Ovary (tissue), 7 donors: ENCODE measurements at regions not wholly inside any gene's neighbourhood (a gene's known extent, or its start where the extent isn't known, plus 50 kb on each side); places are given as distances from the start of the nearest gene placed in this dataset.

Source experiments
- DNase-seq, 5 donors: peaks; one replicate each; pipeline ENCODE4 v3.0.0-alpha.2; 2019 to 2020
- H3K27ac ChIP-seq, 2 donors: fragments of 200-600 bp; one replicate each; pipeline versions ENCODE4 v1.5.1 to v1.8.0; 2019 to 2022
- H3K27me3 ChIP-seq: fragments of 200-600 bp; one replicate; pipeline ENCODE4 v1.8.0; 2022
- H3K36me3 ChIP-seq: fragments of 200-600 bp; sonication (generic); one replicate; pipeline ENCODE4 v1.5.1; 2019
- H3K4me1 ChIP-seq: one replicate; pipeline ENCODE4 v1.8.1; 2013; ENCODE audit warnings: mild to moderate bottlenecking, moderate library complexity; ENCODE audit not compliant: insufficient read depth
- H3K4me3 ChIP-seq: fragments of 200-600 bp; sonication (generic); one replicate; pipeline ENCODE4 v1.5.1; 2017
- H3K9me3 ChIP-seq, 2 donors: fragments of 200-600 bp in 1 of 2; sonication (generic) in 1 of 2; one replicate each; pipeline versions ENCODE4 v1.5.1 to v1.8.1; 2013 to 2019; ENCODE audit warnings: mild to moderate bottlenecking in 1 of 2, moderate library complexity in 1 of 2
- CTCF ChIP-seq, 3 donors: fragments of 450-650 bp in 2 of 3; fragments of 200-600 bp in 1 of 3; IDR thresholded peaks; one replicate each; pipeline versions ENCODE4 v1.5.1 to v1.8.0; 2016 to 2022; ENCODE audit warnings: antibody characterized with exemption in 3 of 3, mild to moderate bottlenecking in 1 of 3
- EP300 ChIP-seq: sonication (generic); formaldehyde crosslinking; IDR thresholded peaks from one replicate; pipeline ENCODE4 v1.6.1; 2017; ENCODE audit warnings: antibody characterized with exemption
- POLR2A ChIP-seq: fragments of 450-650 bp; IDR thresholded peaks from one replicate; pipeline ENCODE4 v1.6.1; 2017; ENCODE audit warnings: antibody characterized with exemption, mild to moderate bottlenecking, moderate library complexity
- WGBS, 3 donors: extraction: QIAGEN DNeasy Blood & Tissue Kit in 1 of 3; methylation state at CpG; one replicate each; pipeline versions ENCODE4 v1.1.5 to v1.1.7; 2013 to 2017; 5-methylcytosine and 5-hydroxymethylcytosine counted together
- intact Hi-C, 4 donors: fragments of 100-400 bp; cut with DNase I; formaldehyde crosslinking; loops; one replicate each; pipeline versions ENCODE4 v1.11.0 to v1.15.1; 2022 to 2023
- donor health status: DM: no; HTN: no; CAD: no; lungs with moderate emphysema.
- donor health status: DM: no; HTN: no; CAD: no.
- donor health status: Bipolar disorder and iron deficiency.
- donor health status: DM: no; HTN: no; CAD: no.
- donor health status: DM: yes; HTN: yes; CAD: no.

GRCh38 chr3:21839592-21839991, 88.6 kb upstream of the ZNF385D start:
- no peak for TF ChIP-seq EP300
- TF ChIP-seq POLR2A: no peak
- TF ChIP-seq CTCF (IDR thresholded peaks at IDR 0.05): no peak
- DNase-seq: no peak
- no peaks in the 10 kb centered on the region for H3K27me3 ChIP-seq
- H3K27ac ChIP-seq: no peak overlapping the region
- H3K4me3 ChIP-seq: no peak overlapping the region
- WGBS, 3 donors: 84 to 90% (median 87%) methylated on average over 3 of the region's 3 CpGs
- intact Hi-C loops: no loop called here
- no peaks in the 10 kb centered on the region for H3K4me1 ChIP-seq
- H3K9me3 ChIP-seq: no peaks in the 10 kb centered on the region
- H3K36me3 ChIP-seq: no peaks in the 10 kb centered on the region

- TF ChIP-seq CTCF (IDR thresholded peaks at IDR 0.05) (no peak), POLR2A (no peak)
- Histone ChIP-seq H3K27me3 (no peaks in the 10 kb centered on the region), H3K4me1 (no peaks in the 10 kb centered on the region), H3K9me3 (no peaks in the 10 kb centered on the region), H3K27ac (no peak overlapping the region), H3K36me3 (no peaks in the 10 kb centered on the region), H3K4me3 (no peak overlapping the region)
- intact Hi-C loops: no loop called here
- WGBS, 3 donors: 84 to 88% (median 84%) methylated on average over 2 of the region's 2 CpGs
- no peak for DNase-seq
These were observed 96.0 kb upstream of the ZNF385D start for GRCh38 chr3:21847005-21847404.

- H3K27ac ChIP-seq: no peak overlapping the region
- H3K9me3 ChIP-seq: no peaks in the 10 kb centered on the region
- DNase-seq: no peak
- H3K4me3 ChIP-seq: no peak overlapping the region
- H3K27me3 ChIP-seq: no peaks in the 10 kb centered on the region
- no peaks in the 10 kb centered on the region for H3K36me3 ChIP-seq
- intact Hi-C loops: no loop called here
- TF ChIP-seq EP300: no peak
- no peak for TF ChIP-seq POLR2A
- TF ChIP-seq CTCF (IDR thresholded peaks at IDR 0.05): no peak
- WGBS, 3 donors: 41 to 48% (median 45%) methylated on average over 10 of the region's 10 CpGs
- peaks cover 3% of the 10 kb centered on the region for H3K4me1 ChIP-seq
These were observed 108.4 kb upstream of the ZNF385D start for GRCh38 chr3:21859124-21860081.

GRCh38 chr3:21860082-21860475, 109.1 kb upstream of the ZNF385D start:
- H3K9me3 ChIP-seq: no peaks in the 10 kb centered on the region
- no peaks in the 10 kb centered on the region for H3K36me3 ChIP-seq
- no peak overlapping the region for H3K4me3 ChIP-seq
- intact Hi-C loops: no loop called here
- DNase-seq: no peak
- TF ChIP-seq EP300 (no peak), CTCF (IDR thresholded peaks at IDR 0.05) (no peak), POLR2A (no peak)
- no peaks in the 10 kb centered on the region for H3K27me3 ChIP-seq
- H3K4me1 ChIP-seq: peaks cover 3% of the 10 kb centered on the region
- 37 to 53% (median 49%) methylated on average over 1 of the region's 1 CpG for WGBS, 3 donors
- no peak overlapping the region for H3K27ac ChIP-seq
